Mammary epithelial cell (primary cell): ENCODE measurements at regions not wholly inside any gene's neighbourhood (a gene's known extent, or its start where the extent isn't known, plus 50 kb on each side); places are given as distances from the start of the nearest gene placed in this dataset.

Experiments
- EZH2 ChIP-seq: IDR thresholded peaks from 2 replicates; pipeline ENCODE4 v1.6.1; 2012; ENCODE audit warnings: low read length, inconsistent platforms, borderline replicate concordance
- TF ChIP-seq, protein P1 (sequence below), 2 donors: IDR thresholded peaks in 1 of 2; conservative IDR thresholded peaks in 1 of 2; 2 replicates each; pipeline ENCODE4 v1.5.1; 2011 to 2012; ENCODE audit warnings: inconsistent platforms in 2 of 2, low read length in 2 of 2, mild to moderate bottlenecking in 2 of 2, control low read depth in 1 of 2, low read depth in 1 of 2; ENCODE audit not compliant: insufficient read depth in 1 of 2; ENCODE audit errors: extremely low read depth in 1 of 2

DNA sequence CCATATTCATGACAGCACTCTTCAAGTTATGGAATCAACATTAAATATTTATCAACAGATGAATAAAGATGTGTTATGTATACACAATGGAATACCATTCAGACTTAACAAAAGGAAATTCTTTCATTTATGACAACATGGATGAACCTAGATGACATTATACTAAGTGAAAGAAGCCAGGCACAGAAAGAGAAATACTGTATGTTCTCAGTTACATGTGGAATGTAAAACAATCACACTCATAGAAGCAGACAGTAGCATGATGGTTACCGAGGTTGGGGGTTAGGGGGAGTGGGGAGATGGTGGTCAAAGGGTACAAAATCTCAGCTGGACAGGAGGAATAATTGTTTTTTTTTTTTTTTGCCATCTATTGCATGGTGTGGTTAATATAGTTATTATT is 431.9 kb downstream of the DMAC1 start:
- TF ChIP-seq EZH2, result no peak
- TF ChIP-seq, protein P1, sequence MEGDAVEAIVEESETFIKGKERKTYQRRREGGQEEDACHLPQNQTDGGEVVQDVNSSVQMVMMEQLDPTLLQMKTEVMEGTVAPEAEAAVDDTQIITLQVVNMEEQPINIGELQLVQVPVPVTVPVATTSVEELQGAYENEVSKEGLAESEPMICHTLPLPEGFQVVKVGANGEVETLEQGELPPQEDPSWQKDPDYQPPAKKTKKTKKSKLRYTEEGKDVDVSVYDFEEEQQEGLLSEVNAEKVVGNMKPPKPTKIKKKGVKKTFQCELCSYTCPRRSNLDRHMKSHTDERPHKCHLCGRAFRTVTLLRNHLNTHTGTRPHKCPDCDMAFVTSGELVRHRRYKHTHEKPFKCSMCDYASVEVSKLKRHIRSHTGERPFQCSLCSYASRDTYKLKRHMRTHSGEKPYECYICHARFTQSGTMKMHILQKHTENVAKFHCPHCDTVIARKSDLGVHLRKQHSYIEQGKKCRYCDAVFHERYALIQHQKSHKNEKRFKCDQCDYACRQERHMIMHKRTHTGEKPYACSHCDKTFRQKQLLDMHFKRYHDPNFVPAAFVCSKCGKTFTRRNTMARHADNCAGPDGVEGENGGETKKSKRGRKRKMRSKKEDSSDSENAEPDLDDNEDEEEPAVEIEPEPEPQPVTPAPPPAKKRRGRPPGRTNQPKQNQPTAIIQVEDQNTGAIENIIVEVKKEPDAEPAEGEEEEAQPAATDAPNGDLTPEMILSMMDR (conservative IDR thresholded peaks at IDR 0.05 in 1 of 2, IDR thresholded peaks at IDR 0.05 in 1 of 2; ENCODE audit: extremely low read depth in 1 of 2, insufficient read depth in 1 of 2, low read depth in 1 of 2, low read length in 2 of 2), result no peak
